HG03571 (cell line): ENCODE measurements at regions not wholly inside any gene's neighbourhood (a gene's known extent, or its start where the extent isn't known, plus 50 kb on each side); places are given as distances from the start of the nearest gene placed in this dataset.

Experiments
- ATAC-seq: cut with Tn5 transposase; IDR thresholded peaks from one replicate; pipeline ENCODE4 v1.9.1; 2021; ENCODE audit not compliant: unreplicated experiment

DNA sequence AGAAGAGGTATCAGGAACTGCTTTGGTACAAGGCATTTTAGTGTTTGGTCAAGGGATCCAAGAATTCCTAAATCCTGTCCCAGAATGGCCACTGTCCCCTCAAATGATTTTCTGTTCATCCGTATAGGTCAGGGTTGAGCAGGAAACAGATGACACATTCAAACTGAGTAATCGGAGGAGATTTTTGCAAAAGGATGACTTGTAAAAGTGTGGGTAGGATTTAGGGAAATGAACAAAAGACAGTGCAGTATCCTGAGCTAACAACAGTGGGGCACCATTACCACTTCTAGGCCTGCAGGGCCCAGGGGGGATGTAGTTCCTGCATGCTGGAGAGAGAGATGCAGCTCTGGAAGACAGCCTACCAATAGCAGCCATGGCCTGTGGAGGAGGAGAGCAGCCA, 290.1 kb downstream of the ZSWIM6 start:
- no peak for ATAC-seq

DNA sequence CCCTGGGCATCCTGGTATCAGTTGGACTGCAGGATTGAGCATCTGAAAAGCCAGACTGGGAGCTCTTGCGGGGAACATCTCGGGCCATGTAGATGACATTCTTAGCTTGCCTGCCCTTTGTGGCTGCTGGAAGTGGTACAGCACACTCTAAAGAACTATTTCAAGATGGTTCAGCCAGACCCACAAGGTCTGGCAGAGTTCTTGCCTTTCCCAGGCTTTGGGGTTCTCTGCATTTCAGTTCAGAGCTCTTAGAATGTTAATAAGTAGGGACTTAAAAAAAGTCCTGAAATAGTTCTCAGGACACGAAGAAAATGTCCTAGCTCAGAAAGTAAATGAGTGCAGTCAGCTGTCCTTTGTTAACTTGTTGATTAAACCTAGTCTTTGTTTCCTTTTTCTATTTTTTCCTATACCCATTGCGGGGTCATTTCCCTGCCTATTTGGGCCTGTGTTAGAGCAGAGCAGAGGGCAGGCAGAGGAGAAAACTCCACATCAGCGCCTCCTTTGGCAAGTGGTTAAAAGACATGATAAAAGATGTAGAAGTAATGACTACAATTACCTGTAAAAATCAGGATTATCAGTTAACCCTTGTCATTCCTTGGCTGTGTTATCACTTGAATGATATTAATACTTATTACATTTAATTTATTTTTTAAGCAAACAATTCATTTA, 291.5 kb downstream of the ZSWIM6 start:
- ATAC-seq = no peak

DNA sequence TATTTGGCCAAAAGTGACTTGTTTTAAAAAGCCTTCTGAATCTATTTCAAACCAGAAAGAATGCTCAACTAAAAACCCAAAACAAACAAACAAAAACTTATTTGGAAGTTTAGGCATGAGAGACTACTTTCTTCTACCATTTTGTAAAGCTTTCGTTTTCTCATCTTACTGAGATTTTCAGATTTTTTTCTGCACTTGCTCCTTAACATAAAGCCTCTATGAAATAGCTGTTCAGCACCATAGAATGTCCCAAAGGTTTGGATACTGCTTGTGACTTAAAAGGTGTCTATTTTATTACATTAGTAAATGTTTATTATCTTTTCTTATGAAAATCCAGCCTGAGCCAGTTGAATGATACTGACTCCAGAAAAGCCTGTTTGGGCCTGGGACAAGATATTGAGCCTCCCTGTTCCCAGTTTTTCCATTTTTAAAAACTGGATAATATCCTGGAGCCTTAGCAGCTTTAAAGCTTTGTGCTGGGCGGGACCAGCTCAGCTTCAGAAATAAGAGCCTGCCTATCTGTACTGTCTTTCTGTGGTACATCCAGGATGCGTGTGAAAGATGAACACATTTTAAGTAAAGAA, 292.6 kb downstream of the ZSWIM6 start:
- no peak for ATAC-seq

DNA sequence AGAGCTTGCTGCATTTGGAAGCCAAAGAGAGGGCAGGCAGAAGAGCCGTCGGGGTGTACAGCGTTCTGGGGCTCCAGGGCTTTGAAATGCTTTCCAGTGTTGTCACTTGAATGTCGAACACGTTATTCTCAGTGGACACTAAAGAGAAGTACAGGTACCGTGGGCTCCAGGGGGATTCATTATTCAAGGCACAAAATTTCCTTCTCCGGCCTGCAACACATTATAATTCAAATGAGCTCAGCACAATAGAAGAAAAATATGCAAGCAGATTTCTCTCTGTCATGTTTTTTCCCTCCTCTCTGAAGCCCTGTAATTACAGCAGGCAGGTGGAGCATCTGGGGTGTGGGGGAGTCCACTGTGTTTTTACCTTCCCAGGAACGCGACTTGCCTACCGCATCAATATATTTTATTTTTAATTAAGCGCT, 293.1 kb downstream of the ZSWIM6 start:
- ATAC-seq = no peak

DNA sequence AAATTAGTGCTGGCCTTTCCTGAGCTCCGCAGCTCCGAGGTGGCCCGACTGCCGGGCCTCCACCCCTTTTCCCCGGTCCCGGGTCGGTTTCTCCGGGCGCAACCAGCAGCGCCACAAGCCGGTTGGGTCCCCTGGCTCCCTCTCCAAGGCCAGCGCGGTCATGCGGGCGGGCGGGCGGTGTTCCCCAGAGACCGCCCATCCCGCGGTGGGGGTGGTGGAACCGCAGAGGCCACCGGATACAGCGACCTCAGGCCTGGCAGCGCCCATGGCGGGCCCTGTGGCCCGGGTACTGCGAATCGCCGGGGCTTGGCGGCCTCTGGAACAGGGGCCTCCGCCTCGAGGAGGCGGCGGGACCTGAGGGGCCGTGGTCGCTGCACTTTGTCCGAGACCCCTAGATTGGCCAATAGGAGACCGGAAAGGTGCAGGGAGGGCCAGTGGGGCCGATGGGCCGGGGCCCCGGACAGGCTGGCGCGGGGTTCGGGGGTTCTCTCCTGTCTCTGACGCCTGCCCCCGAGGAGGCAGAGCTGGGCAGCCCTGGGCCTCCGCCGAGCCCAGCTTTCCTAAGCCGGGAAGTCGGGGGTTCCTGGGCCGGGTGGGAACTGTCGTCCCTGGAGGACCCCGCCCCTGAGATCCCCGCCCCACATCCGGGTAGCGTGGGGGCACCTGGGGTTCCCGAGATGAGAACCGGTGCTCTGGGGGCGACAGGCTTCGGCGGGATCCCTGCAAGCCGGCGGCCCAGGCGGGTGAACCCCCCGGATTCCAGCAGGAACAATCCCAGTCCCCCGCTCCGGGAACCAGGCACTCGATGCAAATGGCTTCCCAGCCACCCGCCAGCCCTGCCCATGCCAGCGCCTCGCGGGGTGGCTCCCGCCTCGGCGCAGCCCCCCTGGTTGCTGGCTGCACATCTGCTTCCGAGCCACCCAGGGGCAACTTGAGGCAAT, 293.9 kb downstream of the ZSWIM6 start:
- ATAC-seq = no peak

DNA sequence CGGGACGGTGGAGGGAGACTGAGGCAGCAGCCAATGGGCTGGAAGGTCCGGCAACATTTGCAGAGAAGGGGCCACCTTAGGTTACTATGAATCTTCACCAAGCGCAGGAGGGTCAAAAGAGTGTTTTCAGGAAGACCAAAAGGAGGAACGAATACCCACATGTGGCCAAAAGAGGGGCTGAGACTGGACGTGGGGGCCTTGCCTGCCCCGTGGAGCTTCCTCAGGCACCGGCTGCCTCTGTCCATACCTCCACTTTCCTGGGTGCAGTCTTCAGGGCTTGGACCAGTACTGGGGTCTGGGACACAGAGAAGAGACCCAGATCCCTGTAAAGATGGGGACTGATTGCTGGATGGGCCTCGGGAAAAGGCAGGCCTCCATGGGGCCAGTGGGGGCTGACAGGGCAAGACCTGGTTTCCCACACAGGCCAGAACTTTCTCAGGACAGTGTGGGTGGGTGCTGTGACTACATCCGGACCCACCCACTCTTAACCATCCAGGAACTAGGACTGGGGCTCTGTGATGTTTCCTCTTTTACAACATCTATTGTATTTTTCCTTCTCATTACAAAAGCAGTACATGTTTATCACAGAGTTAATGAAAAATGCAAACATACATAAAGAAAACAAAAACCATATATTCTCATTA, 294.7 kb downstream of the ZSWIM6 start:
- no peak for ATAC-seq

DNA sequence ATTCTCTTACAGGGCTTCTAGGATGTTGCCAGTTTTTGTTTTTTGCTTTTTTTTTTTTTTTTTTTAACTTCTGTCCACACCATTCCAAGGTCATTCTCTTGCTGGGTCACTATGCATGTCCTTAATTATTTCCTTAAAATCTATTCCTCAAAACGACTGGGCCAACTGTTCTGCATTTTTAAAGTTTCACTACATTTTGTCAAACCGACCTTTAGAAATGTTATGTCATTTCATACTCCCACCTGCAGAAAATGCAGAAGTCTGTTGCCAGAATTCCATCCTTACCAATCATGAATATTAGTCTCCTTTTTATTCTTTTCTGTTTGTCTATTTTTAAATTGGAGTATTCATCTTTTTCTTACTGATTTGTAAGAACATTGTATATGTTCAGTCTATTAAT, 295.5 kb downstream of the ZSWIM6 start:
- no peak for ATAC-seq

DNA sequence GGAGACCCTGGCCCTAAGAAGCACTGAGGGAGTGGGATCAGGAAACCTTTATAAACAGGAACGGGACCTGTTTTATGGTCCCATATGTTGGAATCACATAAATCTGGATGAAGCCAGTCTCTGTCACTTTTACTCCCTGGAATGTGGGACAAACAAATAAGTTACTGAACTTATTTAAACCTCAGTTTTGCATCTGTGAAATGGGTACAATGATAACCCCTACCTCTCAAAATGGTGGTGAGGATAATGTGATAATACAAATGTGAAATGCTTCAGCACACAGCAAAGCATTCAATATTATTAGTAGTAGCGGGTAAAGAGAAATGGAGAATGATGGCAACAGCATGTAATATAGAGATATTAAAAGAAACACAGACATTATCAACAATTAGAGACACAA, 298.9 kb downstream of the ZSWIM6 start:
- no peak for ATAC-seq

DNA sequence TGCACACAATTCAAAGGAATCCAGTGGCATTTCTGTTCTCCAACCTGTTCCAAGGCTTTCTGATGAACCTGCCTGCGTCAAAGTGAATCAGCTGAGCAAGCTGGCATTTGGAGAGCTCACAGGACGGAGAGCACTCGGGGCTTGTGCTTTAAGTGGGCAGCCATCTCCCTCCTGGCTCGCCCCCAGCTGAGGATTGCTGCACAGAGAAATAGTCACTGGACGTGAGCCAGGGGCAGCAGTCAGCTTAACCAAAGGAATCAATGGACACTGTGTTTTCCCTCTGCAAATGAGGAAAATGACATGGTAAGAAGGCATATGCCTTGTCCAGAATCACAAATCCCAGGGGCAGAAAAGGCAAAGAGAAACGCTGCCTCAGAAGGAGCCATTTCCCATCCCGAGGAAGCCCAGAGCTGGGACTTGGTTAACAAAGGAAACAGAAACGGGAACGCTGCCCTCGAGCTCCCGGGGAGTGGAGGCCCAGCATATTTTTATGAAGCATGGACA, 299.4 kb downstream of the ZSWIM6 start:
- ATAC-seq = no peak

DNA sequence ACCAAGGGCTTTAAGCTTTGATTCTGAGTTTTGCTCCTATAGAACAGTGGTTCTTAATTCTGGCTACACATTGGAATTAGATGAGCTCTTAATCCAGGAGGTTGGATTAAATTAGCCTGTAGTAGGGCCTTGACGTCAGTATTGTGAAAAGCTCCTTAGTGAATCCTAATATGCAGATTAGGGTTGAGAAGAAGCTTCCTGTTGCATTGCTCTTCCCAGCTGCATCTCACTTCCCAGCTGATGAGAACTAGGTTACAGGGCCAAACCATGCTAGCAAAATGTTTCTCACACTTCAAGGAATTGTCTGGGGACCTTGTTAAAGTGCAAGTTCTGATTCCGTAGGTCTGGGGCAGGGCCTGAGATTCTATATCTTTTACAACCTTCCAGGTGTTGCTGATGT, 300.0 kb downstream of the ZSWIM6 start:
- no peak for ATAC-seq

DNA sequence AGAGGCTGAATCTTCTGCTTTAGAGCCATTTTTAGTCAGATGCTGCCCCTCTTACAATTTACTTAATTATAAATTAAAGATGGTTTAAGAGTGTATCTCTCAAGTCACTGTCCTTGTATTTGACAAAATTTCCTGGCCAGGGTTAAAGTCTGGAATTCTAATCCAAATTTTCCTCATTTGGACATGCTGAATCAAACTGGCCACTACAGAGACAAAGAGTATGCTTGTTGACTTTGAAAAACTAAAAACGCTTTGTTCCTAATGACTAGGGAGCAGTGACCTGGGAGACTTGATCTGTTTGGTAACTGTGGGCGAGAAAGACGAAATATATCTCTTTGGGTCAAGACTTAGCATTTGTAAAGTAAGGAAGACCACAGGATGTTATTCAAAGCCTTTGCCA, 303.2 kb downstream of the ZSWIM6 start:
- no peak for ATAC-seq

DNA sequence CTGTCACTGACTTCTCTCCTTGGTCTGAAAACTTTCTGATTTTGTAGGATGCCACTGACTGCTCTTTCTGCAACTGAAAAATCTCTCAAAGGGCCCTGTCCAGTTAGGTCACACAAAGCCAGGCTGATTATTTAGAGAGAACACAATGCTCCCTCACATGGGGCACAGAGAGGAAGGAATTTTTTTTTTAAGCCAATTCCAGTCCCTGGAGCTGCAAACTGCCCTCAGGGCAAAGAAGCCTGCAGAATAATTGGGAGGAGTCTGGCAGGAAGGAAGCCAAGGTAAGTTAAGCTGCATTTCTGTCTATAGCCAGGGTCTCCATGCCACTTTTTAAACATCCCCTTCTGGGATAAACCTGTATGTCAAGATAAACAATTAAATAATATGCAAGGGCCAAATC, 305.5 kb downstream of the ZSWIM6 start:
- ATAC-seq = no peak

DNA sequence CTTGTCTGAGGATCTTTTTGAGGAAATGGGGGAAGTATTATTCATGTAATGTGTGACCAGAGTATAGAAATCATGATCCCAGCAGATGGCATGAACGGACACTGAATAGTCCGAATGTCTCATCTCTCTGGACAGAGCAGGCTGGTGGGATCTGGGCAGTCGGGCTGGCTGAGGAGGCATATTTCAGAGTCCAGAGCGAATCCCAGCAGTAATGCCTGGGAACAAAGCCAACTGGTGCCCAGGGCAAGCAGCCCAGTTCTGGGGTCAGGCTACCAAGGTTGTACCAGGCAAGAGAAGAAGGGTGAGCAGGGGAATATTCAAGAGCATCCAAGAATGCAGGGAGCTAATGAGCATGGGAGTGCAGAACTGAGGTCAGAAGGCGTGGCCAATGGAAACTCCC, 306.4 kb downstream of the ZSWIM6 start:
- ATAC-seq = no peak

DNA sequence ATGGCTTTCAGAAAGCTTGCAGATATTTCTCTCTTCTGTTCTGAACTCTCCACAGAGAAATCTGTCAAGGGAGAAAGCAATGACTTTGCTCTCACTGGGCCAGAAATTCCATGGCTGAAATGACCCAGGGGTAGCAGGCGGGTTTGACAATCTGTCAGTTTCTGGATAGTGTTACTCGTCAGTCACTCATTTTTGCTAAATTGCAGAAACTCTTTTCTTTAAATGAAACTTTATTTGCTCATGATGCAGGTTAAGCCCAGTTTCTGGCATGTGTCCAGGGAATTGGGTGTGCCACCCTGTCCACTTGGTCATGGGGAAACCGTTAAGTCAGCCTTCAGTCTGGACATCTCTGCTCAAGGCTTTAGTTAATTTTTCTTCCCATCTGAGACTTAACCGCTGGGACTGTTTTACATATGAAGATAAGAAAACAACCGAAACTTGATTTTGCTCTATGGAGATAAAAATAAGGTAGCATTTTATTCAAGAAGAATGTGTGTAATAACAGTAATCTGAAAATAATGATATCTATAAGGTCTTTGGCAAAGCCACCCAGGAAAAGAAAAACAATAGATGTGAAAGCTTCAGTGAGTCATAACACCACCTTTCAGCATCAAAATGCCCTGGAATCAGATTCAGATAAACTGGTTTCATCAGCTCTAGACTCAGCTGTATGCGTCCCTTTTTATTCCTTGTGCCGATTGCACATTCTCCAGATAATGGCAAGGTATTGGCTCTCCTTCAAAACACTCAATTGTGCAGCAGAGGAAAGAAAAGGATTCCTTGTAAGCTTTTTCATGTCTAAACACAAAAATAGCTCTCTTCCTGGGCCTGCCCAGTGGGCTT, 308.3 kb downstream of the ZSWIM6 start:
- no peak for ATAC-seq

DNA sequence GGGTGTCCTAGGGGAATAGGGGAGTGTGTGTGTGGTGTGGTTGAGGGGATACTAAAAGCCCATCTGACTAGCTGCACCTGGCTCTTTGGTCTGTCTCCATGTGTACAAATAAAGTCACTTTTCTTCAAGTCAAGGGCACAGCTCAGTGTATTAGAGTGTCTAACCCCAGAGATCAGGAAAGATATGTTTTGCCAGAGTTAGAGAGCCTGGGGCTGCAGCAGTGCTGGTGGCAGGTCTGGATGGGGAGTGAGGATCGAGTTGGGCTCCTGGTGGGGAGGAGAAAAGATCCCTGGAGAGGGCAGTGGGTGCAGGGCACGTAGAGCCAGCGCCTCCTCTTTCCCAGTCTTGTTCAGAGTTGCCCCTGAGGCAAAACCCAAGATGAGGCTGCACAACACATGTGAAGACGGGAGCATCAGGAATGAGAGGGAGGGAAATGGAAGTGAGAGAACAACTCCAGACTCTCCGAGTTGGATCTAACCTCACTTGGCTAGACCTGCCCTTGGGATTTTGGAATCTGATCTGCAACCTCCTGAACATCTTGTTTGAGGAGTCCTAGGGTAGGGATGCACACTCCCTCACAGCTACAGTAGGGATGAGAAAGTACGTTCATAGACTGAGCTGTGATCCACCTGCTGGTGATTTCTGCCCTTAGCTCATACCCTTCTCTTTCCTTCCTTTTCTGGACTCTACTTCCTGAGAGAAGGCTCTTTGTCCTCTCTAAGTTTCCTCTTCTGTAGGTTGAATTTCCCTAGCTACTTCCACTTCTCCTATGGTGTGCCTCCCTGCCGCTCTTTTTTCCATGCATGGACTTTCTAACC, 309.9 kb downstream of the ZSWIM6 start:
- no peak for ATAC-seq

DNA sequence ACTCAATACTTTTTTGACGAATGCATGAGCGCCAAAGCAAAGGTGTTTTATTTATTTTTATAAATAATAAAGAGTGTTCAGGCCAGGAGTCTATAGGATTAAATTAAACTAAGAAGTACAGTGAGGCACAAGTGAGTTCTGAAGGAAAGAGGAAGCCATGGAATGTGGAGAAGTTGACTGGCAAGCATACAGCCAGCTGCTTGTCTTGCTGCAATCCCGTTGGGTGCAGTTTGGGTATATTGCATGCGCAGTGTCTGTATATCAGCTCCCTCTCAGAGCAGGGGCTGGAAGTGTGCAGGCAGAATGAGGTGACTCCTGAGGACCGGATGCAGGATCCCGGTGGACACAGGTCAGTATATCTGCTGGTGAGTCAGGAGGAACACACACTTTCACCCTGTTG, 315.6 kb downstream of the ZSWIM6 start:
- no peak for ATAC-seq

DNA sequence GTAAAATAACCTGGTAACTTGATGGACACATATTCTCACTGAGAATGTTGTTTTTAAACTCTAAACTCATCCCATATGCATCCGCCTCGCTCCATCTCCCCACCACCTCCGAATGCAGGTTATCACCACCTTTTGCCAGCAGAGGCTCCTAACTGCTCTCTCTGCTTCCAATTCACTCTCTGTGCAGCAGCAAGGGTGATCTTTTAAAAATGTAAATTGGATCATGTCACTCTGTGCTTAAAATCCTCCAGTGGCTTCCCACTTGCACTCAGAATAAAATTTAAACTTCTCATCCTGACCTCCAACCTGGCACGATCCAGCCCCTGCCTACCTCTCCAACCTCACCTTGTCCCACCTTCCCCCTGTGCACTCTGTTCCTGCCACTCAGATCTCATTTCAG, 317.2 kb downstream of the ZSWIM6 start:
- ATAC-seq = no peak

DNA sequence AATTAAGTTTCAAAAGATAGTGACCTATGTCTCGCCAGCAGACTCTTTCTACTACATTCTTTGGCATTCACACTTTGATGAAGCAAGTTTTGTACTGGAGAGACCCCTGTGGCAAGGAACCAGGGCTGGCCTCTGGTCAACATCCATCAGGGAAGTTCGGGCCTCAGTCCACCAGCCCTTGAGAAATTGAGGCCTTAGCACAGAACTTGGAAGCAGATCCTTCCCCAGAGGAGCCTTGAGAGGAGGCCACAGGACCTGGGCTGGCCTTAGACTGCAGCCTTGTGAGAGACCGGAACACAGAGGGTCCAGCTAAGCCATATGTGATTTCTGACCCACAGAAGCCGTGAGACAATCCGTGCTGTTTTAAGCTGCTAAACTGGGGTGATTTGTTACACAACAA, 317.9 kb downstream of the ZSWIM6 start:
- no peak for ATAC-seq

DNA sequence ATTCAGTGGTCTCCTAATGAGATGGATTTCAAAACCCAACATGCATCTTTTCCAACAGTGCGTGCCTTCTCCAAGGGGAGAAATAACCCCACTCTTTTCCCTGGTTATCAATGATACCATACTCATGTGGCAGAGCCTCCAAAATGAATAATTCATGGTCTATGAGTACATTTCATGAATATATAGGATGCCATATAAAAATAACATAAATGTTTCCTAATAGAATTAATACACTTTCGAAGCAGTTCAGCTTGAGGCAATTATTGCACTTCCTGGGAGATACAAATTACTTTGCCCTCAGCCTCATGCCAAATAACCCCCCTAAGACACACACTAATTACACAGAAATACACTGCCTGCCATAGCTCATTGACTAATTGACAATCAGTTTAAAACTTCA, 318.6 kb downstream of the ZSWIM6 start:
- no peak for ATAC-seq

DNA sequence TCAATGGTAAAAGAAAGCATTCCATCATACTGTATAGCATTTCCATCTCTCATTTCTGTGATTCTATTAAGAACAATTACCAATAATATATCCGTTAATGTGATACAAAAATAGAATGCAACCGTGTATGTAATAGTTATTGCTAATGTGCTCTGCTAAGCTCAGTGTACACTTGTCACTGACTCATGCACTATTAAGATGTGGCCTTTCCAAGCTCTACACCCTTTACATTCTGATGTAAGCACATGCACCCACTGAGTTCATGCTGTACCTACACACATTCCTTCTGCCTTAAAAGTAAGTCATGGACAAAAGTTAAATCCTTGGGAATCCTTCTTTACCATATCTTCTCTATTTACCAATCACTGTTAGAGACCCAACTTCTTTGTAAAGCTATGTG, 319.1 kb downstream of the ZSWIM6 start:
- ATAC-seq = no peak
